GM18507 (cell line): ENCODE measurements at regions not wholly inside any gene's neighbourhood (a gene's known extent, or its start where the extent isn't known, plus 50 kb on each side); places are given as distances from the start of the nearest gene placed in this dataset.
"Not testable (repeated sequence)": the region's sequence is repeated elsewhere in the genome, so short reads cannot be mapped to it uniquely, and the experiment has no call there.

Experiments
- DNase-seq: peaks from one replicate; pipeline ENCODE4 v3.0.0; 2011; ENCODE audit warnings: low read depth; ENCODE audit not compliant: insufficient read length; ENCODE audit errors: extremely low spot score
- FAIRE-seq: peaks from 2 replicates; lab custom pipeline; 2011; peaks lifted over from hg19 to GRCh38; lab: Jason Lieb, UNC

DNA sequence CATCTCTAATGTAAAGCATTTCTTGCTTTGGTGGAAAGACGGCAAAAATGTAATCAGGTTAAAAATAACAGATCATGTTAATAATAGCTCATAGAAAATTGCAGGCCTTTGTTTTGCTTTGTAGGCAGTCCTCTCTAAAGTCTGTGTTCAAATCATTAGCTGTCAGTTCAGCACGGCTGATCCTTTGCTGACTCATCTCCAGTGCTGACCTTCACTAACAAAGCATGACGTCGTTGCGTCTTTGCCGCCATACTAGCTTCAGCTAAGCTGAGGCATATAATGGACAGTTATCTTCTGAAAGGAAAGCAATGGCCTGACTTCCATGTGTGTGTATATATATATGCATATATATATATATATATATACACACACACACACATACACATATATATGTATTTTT lies 984.6 kb downstream of the CDY2B start:
- no peak for FAIRE-seq

DNA sequence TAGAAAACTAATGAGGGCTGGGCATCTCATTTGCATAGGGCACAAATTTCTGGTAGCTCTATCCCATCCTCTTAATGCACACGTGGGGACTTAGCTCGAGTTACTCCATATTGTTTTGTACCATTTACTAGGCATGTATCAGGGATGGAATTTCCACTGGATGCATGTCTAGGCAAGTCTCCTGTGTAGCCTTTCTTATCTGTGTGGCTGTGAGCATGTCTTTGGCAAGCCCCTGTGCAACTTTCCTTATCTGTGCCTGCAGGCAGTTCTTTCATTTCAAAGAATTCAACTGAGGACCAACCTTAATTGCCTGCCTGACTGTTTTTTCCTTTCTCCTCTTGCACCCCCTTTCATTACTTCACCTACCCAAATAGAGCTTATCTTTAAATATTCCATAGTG lies 992.9 kb downstream of the CDY2B start:
- no peak for DNase-seq
- no peak for FAIRE-seq

More for the DNA sequence above, 984.6 kb downstream of the CDY2B start:
- DNase-seq = no peak

DNA sequence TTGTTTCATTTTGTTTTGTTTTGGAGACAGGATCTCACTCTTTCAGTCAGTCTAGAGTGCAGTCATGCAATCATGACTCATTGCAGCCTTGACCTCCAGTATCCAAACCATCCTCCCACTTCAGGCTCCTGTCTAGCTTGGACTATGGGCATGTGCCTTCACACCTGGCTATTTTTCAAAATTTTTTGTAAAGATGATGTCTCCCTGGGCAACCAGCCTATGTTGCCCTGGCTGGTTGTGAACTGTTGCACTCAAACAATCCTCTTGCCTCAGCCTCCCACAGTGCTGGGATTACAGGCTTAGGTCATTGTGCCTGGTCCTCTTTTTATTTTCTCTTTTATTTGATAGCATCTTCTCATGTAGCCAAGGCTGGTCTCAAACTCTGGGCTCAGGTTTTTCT lies 1019.3 kb downstream of the CDY2B start:
- FAIRE-seq (no peak), DNase-seq (no peak)

DNA sequence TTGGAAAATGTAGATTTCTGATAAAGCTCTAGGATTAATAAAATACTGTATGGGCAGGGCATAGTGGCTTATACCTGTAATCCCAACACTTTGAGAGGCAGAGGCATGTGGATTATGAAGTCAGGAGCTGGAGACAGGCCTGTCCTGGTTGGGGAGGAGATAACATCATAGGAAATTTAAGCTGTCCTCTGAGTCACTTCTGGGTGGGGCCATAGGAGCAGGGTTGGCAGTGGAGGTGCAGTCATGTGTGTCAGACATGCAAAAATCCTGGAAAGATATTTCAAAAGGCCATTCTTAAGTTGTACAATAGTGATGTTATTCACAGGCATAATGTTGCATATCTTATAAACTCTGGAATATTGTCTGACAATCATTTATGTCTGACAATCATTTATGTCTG lies 1038.5 kb downstream of the CDY2B start:
- FAIRE-seq (no peak), DNase-seq (no peak)

DNA sequence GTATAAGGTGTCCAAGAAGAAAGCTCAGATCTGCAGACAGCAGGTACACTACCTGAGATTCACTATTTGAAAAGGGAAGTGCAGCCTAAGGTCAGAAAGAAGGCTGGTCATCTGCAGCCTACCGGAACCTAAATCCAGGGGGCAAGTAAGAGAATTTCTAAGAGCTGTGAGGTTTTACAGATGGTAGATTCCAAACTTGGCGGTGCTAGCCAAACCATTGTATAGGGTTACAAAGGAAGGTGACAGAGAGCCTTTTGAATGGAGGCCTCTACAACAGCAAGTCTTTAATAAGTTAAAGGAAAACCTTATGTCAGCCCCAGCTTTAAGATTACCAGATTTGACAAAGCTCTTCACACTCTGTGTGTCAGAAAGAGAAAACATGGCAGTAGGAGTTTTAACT lies 1044.8 kb downstream of the CDY2B start:
- FAIRE-seq = no peak
- no peak for DNase-seq

DNA sequence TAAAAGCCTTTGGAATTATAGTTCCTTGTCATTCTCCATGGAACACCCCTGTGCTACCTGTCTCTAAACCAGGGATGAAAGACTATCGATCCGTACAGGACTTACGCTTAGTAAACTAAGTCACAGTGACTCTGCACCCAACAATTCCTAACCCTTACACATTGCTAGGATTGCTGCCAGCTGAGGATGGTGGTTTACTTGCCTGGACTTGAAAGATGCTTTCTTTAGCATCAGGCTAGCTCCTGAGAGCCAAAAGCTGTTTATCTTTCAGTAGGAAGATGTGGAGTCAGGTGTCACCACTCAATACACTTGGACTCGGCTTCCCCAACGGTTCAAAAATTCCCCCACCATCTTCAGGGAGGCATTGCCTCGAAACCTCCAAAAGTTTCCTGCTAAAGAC lies 1045.3 kb downstream of the CDY2B start:
- FAIRE-seq (no peak), DNase-seq (no peak)

DNA sequence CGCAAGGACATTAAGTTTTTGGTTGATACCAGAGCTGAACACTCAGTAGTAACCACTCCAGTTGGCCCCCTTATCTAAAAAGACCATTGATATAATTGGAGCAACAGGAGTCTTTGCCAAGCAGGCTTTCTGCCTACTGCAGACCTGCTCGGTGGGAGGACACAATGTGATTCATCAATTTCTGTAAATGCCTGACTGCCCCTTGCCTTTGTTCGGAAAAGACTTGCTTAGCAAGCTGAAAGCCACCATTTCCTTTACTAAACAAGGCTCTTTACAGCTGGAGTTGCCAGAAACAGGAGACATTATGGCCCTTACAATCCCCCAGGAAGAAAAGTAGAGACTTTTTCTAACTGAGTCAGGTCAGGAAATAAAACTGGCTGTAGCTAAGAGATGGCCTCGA lies 1045.9 kb downstream of the CDY2B start:
- FAIRE-seq (no peak), DNase-seq (no peak)

DNA sequence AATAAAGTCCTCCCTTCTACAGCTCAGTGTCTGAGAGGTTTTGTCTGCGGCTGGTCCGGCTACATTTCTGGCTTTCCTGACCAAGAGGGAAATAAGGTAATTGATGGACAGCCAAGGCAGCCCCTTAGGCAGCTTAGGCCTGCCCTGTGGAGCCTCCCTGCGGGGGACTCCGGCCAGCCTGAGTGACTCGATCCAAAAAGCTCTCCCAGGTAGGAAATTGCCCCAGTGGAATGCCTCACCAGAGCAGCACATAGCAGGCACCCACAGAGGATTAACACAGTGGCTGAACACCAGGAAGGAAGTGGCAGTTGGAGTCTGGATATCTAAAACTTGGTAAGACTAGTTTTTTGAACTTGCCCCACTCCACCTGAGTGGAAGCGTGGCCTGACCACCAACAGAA lies 1048.3 kb downstream of the CDY2B start:
- FAIRE-seq (no peak), DNase-seq (no peak)

DNA sequence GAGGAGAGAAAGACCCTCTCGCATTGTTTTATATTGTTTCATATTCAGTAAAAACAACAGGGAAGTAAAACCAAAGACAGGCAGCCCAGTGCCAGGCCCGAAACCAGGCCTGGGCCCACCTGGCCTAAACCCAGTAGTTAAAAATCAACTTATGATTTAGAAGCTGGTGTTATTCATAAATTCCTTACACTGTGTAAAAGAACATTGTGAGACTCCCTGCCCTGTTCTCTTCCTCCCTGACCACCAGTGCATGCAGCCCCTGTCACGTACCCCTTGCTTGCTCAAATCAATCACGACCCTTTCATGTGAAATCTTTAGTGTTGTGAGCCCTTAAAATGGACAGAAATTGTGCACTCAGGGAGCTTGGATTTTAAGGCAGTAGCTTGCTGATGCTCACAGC lies 1048.7 kb downstream of the CDY2B start:
- DNase-seq = not testable (repeated sequence)
- peak; percentile 80 for FAIRE-seq

DNA sequence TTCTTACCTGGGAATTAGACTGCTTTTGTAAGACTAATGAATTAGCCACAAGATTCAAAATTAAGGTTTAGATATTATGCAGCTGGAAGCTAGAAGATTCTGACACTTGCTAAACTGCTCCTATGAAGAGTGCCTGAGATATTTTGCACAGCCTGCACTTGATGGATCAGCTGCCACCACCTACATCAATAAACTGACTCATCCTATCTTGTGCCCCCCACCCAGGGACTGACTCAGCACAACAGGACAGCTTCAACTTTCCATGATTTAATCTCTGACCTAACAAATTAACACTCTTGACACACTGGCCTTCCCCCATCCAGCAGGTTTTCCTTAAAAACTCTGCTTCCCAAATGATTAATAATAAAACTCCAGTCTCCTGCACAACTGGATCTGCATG lies 1072.3 kb downstream of the CDY2B start:
- no peak for DNase-seq
- FAIRE-seq = no peak
